ENCODE measurements at regions not wholly inside any gene's neighbourhood (a gene's known extent, or its start where the extent isn't known, plus 50 kb on each side); places are given as distances from the start of the nearest gene placed in this dataset.
"Not testable (repeated sequence)": the region's sequence is repeated elsewhere in the genome, so short reads cannot be mapped to it uniquely, and the experiment has no call there.

DNA sequence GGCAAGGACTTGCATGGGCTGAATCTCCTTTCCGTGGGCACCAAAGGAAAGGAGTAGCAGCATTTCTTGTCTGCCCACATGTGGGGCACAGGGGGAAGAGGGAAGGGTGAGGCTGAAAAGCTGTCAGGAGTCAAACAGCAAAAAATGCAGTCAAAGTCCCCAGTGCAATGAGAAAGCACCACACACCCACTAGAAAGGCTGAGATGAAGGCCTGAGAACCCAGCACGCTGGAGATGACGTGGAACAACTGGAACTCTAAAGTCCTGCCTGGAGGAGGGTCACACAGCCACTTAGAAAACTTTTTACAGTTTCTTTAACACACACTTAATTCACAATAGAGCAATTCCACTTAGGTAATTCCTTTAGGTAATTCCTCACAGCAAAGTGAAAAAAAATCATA is 94.6 kb upstream of the IGFBPL1 start:
- DNase-seq (ENCODE audit: extremely low read depth, low read depth): no peak
- TF ChIP-seq, protein P1, sequence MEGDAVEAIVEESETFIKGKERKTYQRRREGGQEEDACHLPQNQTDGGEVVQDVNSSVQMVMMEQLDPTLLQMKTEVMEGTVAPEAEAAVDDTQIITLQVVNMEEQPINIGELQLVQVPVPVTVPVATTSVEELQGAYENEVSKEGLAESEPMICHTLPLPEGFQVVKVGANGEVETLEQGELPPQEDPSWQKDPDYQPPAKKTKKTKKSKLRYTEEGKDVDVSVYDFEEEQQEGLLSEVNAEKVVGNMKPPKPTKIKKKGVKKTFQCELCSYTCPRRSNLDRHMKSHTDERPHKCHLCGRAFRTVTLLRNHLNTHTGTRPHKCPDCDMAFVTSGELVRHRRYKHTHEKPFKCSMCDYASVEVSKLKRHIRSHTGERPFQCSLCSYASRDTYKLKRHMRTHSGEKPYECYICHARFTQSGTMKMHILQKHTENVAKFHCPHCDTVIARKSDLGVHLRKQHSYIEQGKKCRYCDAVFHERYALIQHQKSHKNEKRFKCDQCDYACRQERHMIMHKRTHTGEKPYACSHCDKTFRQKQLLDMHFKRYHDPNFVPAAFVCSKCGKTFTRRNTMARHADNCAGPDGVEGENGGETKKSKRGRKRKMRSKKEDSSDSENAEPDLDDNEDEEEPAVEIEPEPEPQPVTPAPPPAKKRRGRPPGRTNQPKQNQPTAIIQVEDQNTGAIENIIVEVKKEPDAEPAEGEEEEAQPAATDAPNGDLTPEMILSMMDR (IDR thresholded peaks at IDR 0.05; ENCODE audit: low read depth, low read length, missing control alignments): no peak
- H3K4me3 ChIP-seq (replicated peaks; ENCODE audit: low read depth, low read length): no peak overlapping the region

DNA sequence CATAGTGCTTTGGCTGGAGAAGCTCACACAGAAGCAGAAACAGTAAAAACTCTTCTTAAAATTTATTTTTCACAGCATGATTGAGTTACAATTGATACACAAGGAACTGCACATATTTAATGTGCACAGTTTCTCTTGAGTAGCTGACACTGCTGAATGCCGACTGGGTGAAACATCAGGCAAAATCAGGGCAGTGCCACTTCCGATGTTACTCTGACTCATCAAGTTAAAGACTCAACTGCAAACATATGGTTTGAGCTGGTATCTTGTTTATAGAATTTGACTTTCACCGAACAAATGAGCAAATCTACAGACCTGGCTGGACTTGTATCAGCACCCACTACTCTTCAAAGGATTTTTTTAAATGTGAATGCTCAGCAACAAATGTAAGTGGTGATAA is 92.0 kb upstream of the IGFBPL1 start:
- peak; percentile 5 for DNase-seq (ENCODE audit: extremely low read depth, low read depth)
- not testable (repeated sequence) for H3K4me3 ChIP-seq (replicated peaks; ENCODE audit: low read depth, low read length)

DNA sequence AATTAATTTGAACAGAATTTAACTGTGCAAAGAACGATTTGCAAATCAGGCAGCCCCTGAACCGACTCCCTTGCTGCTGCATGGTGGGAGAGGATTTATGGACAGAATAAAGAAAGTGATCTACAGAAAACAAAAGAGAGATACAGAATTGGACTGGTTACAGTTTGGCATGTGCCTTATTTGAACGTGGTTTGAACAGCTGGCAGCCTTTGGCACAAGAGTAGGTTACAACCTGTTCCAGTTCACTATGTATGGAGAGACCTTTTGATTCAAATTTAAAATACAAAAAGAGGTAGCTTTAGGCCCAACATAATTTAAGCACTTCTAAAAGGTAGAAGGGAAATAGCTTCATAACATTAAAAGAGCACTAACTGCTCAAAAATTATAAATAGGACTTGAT is 90.8 kb upstream of the IGFBPL1 start:
- H3K4me3 ChIP-seq (replicated peaks; ENCODE audit: low read depth, low read length); DNase-seq (ENCODE audit: extremely low read depth, low read depth): not testable (repeated sequence)

DNA sequence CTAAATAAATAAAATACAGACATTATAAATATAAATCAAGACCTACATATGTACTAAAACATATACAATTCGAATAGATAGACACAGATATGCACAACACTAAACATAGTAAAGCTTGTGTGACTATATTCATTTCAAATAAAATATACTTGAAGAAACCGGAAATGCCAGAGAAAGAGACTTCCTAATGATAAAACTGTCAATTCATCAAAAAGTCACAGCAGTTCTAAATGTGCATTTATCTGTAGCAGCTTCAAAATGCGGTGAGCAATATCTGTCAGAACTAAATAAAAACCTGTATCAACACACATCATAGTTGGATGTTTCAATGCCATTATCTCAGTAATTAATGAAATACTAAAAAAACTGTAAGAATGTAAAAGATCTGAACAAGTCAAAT is 86.1 kb upstream of the IGFBPL1 start:
- H3K4me3 ChIP-seq (replicated peaks; ENCODE audit: low read depth, low read length); DNase-seq (ENCODE audit: extremely low read depth, low read depth): not testable (repeated sequence)

DNA sequence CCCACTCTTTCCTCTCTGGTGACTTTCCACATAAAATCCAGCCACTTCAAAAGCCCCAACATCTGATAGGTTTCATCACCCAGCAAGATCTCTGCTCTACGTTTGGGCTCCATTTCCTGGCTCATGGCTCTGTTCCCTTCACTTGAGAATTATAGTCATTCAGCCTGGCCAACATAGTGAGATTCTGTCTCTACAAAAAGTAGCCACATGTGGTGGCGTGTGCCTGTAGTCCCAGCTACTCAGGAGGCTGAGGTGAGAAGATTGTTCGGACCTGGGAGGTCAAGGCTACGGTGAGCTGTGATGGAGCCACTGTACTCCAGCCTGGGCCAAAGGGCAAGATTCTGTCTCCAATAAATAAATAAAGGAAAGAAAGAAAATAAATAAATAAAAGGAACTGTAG is 83.3 kb upstream of the IGFBPL1 start:
- H3K4me3 ChIP-seq (replicated peaks; ENCODE audit: low read depth, low read length): no peak overlapping the region
- TF ChIP-seq, protein P1 (IDR thresholded peaks at IDR 0.05; ENCODE audit: low read depth, low read length, missing control alignments): no peak
- DNase-seq (ENCODE audit: extremely low read depth, low read depth): no peak

DNA sequence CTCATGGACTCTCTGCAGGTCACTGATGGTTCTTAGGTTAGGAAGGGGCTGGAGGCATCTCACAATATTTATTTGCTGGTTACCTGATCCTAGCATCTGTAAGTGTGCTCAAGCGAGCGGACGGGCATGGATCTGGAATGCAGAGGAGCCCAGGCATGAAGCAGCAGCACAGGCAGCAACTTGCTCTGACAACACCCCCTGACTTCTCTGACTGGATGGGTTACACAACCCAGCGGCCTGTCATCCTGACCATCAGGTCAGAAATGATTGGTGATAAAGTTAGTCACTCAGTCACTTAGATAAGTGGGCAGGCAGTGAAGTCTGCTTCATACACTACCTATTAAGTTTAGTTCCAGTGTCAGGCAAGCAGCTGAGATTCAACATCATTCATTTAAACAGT is 75.9 kb upstream of the IGFBPL1 start:
- DNase-seq (ENCODE audit: extremely low read depth, low read depth); H3K4me3 ChIP-seq (replicated peaks; ENCODE audit: low read depth, low read length): not testable (repeated sequence)

DNA sequence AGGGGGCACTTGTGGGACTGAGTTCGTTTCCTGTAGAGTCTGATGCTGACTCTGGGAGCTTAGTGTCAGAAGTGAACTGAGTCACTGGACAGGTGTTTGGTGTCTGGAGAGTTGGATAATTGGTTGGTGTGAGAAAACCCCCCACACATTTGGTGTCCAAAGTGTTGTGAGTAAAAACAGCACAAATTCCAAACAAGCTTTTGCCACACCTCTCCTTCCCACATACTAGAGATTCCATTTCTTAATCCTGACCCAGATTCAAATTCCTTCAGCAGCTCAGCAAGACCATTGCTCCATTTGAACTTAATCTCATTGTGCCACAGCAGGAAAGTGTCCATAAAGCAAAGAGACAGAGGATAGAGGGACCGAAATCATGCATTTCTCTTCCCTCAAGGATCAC is 74.3 kb upstream of the IGFBPL1 start:
- not testable (repeated sequence) for DNase-seq (ENCODE audit: extremely low read depth, low read depth); H3K4me3 ChIP-seq (replicated peaks; ENCODE audit: low read depth, low read length)

DNA sequence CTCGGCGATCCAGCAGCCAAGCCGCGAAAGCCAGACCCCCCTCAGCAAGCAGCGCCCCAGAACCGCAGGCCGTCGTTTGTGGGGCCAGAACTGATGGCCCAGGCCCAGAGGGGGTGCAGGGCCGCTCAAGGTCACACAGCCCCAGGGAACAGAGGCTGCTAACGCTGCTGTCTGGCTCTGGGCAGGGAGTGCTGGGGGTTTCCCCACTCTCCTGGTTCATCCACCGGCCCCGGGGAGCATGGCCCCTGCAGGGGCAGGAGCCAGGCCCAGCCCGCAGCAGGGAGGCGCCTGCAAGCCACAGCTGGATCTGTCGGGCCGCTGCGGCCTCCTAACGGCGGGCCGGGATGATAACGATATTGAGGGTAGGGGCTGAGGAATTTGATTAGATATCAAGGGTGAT is 64.8 kb upstream of the IGFBPL1 start:
- DNase-seq (ENCODE audit: extremely low read depth, low read depth): no peak
- TF ChIP-seq, protein P1 (IDR thresholded peaks at IDR 0.05; ENCODE audit: low read depth, low read length, missing control alignments): no peak
- H3K4me3 ChIP-seq (replicated peaks; ENCODE audit: low read depth, low read length): no peak overlapping the region

DNA sequence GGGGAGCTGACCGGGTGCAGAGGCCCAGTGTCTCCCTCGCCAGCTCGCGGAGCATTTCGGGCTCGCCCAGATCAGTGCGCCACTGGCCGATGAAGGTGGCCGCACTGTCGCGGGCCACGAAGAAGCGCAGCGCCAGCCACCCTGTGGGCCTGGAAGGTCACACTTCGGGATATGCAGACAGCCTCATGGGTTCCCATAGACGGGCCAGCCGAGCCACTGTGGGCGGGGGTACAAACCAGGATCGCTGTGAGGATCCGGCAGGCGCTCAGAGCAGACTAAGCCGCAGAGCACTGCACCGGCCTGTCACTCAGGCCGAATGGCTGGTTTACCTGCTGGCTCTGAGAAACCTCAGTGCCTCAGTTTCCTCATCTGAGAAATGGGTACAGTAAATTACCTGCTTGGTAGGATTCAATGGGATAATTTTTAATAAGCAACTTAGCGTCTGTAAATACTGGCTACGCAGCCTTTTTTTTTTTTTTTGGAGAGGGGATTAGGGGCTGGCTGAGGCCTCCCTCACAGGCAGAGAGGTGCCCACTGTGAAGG is 64.0 kb upstream of the IGFBPL1 start:
- H3K4me3 ChIP-seq (replicated peaks; ENCODE audit: low read depth, low read length): no peak overlapping the region
- TF ChIP-seq, protein P1 (IDR thresholded peaks at IDR 0.05; ENCODE audit: low read depth, low read length, missing control alignments): no peak
- DNase-seq (ENCODE audit: extremely low read depth, low read depth): no peak

DNA sequence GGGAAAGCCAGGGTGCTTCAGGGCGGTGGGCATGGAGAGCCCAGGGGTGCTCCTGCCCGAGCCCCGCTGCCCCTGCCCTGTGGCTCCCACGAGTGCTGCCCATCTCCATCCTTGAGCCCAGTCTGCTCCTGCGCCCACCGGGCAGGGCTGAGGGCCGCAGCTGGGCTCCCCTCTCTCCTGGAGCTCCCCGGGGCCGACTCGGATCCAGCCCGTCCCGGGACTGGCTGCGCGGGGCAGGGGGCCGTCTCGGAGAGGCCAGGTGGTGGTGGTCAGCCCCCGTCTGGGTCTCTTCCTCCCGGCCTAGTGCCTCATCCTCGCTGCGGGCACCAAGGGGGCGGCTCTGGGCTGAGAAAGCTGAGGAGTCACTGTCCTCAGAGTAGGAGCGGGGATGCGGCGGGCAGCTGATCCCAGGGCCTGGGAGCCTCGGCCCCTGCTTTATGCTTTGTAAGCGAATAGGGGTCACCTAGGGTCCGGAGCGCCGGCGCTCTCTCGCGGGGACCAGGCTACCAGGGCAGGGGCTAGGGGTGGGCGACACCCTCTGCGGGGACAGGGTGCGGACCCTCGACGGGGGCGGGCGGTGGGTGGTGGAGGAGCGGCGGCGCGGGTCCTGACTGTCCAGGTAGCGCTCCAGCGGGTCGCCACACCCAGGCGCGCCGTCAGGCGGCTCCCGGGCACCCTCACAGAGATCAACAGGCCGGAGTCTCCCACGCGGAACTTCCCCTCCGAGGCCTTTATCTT is 63.3 kb upstream of the IGFBPL1 start:
- DNase-seq (ENCODE audit: extremely low read depth, low read depth): not testable (repeated sequence)

More for the DNA sequence above, 63.3 kb upstream of the IGFBPL1 start:
- H3K4me3 ChIP-seq (replicated peaks; ENCODE audit: low read depth, low read length): not testable (repeated sequence)

All from HFF-Myc (cell line).